GM23248 (cell line): ENCODE measurements at regions not wholly inside any gene's neighbourhood (a gene's known extent, or its start where the extent isn't known, plus 50 kb on each side); places are given as distances from the start of the nearest gene placed in this dataset.

Experiments
- EZH2 ChIP-seq: fragments of 200-600 bp; sonication (generic); IDR thresholded peaks from 2 replicates; pipeline ENCODE4 v1.6.1; 2018; ENCODE audit warnings: antibody characterized with exemption, mild to moderate bottlenecking; ENCODE audit not compliant: insufficient read depth, poor library complexity, severe bottlenecking
- EZH2phosphoT487 ChIP-seq: fragments of 200-600 bp; sonication (generic); IDR thresholded peaks from 2 replicates; pipeline ENCODE4 v1.6.1; 2018; ENCODE audit warnings: antibody characterized with exemption, moderate library complexity, mild to moderate bottlenecking, low read depth; ENCODE audit not compliant: insufficient read depth

DNA sequence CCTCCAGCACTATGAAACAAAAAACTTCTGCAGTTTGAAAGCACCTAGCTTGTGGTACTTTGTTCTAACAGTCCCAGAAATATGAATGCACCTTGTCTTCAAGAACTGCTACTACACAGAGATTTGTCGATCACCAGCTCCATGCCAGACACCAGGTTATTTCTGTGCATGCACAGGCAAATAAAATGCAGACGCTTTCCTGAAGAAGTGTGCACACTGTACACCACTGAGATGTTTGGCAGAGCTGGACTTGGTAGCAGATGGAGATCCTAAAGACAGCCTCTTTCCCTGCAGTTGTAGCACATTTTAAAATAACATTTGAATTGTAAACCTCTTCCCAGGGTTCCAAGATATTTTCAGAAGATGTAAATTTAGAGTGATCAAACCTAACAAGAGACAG, 730.0 kb downstream of the MTRR start:
- no peak for TF ChIP-seq EZH2
- TF ChIP-seq EZH2phosphoT487: no peak
